ENCODE measurements at regions not wholly inside any gene's neighbourhood (a gene's known extent, or its start where the extent isn't known, plus 50 kb on each side); places are given as distances from the start of the nearest gene placed in this dataset.

DNA sequence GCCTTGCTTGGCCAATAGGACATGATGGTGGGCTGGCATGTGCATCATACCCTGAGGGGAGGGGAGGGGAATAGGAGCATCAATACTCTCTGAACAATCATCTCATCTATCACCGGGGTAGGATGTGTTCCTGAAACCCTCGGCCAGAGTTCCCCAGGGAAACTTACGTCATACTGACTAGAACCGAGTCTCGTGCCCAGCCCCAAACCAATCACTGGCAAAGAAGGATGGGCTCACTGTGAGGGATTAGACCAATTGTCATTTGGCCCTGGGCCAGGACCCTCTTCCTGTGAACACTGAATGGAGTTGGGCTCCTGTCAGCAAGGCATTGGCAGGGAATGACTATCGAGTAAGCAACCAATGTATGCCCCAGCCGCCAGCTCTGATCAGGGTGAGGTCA, 261.5 kb downstream of the MYCN start:
- 90% methylated on average over 7 of the region's 7 CpGs; no CpG with 5 or more reads in 1 of the 2 experiments for WGBS, 2 experiments (ENCODE audit: extremely low coverage in 1 of 2, insufficient coverage in 1 of 2, insufficient read length in 1 of 2, insufficient replicate concordance in 2 of 2, low coverage in 1 of 2, low lambda C conversion rate in 2 of 2, missing lambda C conversion rate in 1 of 2)
- POLR2A ChIA-PET (ENCODE audit: partially characterized antibody): no interaction called here
- no peaks in the 10 kb centered on the region for H3K36me3 ChIP-seq (ENCODE audit: control insufficient read depth in 2 of 4, insufficient read depth in 4 of 4, low read length in 3 of 4)
- no peak overlapping the region for H3K9ac ChIP-seq (replicated peaks in 1 of 4; ENCODE audit: extremely low read depth in 1 of 4, low read depth in 3 of 4, low read length in 3 of 4)
- no peak overlapping the region for H3K56ac ChIP-seq (replicated peaks; ENCODE audit: insufficient read length, low read depth, low read length)
- no peak overlapping the region for H2BK15ac ChIP-seq (ENCODE audit: low read length)
- no peak overlapping the region for H3K4me2 ChIP-seq (ENCODE audit: insufficient read depth in 1 of 2, low read depth in 2 of 2, low read length in 2 of 2)
- H3K27me3 ChIP-seq (replicated peaks in 1 of 4; ENCODE audit: control insufficient read depth in 3 of 4, extremely low read depth in 1 of 4, insufficient read depth in 3 of 4, low read length in 3 of 4): no peaks in the 10 kb centered on the region
- no peaks in the 10 kb centered on the region for H4K20me1 ChIP-seq (replicated peaks in 1 of 2; ENCODE audit: control insufficient read depth in 1 of 2, insufficient read depth in 2 of 2, low read length in 2 of 2)
- H3K14ac ChIP-seq (ENCODE audit: insufficient read length): no peak overlapping the region
- CTCF ChIA-PET (ENCODE audit: partially characterized antibody): interaction anchor here (1.5 to 1.8 kb wide), 2 partner anchors 15 to 17 kb away, joined by 4 to 9 read pairs; no protein-coding TSS in a partner anchor
- no peak overlapping the region for H2BK20ac ChIP-seq (ENCODE audit: low read length)
- H3K18ac ChIP-seq (ENCODE audit: extremely low read depth, low read length): no peak overlapping the region
- no peak overlapping the region for H2BK12ac ChIP-seq (ENCODE audit: low read depth, low read length)
- no peak overlapping the region for H4K5ac ChIP-seq (ENCODE audit: insufficient read length, low read depth, low read length)
- H2AK5ac ChIP-seq (ENCODE audit: low read depth, low read length): no peak overlapping the region
- no peak overlapping the region for H3K4ac ChIP-seq (replicated peaks; ENCODE audit: insufficient read length, low read depth, low read length)
- H2AFZ ChIP-seq (ENCODE audit: low read length): no peak overlapping the region
- H3K27ac ChIP-seq (ENCODE audit: low read depth, low read length): no peak overlapping the region
- H4K91ac ChIP-seq (replicated peaks; ENCODE audit: insufficient read length, low read length): no peak overlapping the region
- H2BK120ac ChIP-seq (replicated peaks; ENCODE audit: low read depth, low read length): no peak overlapping the region
- H3K4me3 ChIP-seq (ENCODE audit: extremely low read depth in 1 of 4, insufficient read depth in 2 of 4, low read depth in 3 of 4, low read length in 4 of 4): no peak overlapping the region
- peaks cover 0 to 1% (median 0%) of the 10 kb centered on the region in 4 experiments; a peak in 3 of 7 replicates for H3K4me1 ChIP-seq (replicated peaks in 1 of 4; ENCODE audit: control insufficient read depth in 3 of 4, insufficient read depth in 4 of 4, low read length in 3 of 4)
- H3K23me2 ChIP-seq (ENCODE audit: low read depth, low read length): no peaks in the 10 kb centered on the region
- H4K8ac ChIP-seq (ENCODE audit: extremely low read depth, insufficient read depth, low read length): no peak overlapping the region
- H3K23ac ChIP-seq (ENCODE audit: insufficient read length): no peak overlapping the region
- DNase-seq (ENCODE audit: low read depth in 1 of 2, low spot score in 2 of 2) (no peak), FAIRE-seq (no peak)
- no peak overlapping the region for H2BK5ac ChIP-seq (ENCODE audit: low read depth, low read length)
- no peaks in the 10 kb centered on the region for H3K79me2 ChIP-seq (ENCODE audit: control insufficient read depth in 1 of 2, insufficient read depth in 2 of 2, low read length in 2 of 2)
- H3K79me1 ChIP-seq (ENCODE audit: low read depth, low read length): no peaks in the 10 kb centered on the region; the same call in 1 of the 2 replicates
- H3K9me3 ChIP-seq (ENCODE audit: insufficient read depth in 2 of 2, low read depth in 1 of 2, low read length in 1 of 2): no peaks in the 10 kb centered on the region
- no peak for TF ChIP-seq MAFK (IDR thresholded peaks at IDR 0.05; ENCODE audit: low read depth, low read length)
- no peak for TF ChIP-seq GABPA (IDR thresholded peaks at IDR 0.05; ENCODE audit: borderline replicate concordance, insufficient read depth, low read length)

Measured in H1 (cell line).